ENCODE measurements at regions not wholly inside any gene's neighbourhood (a gene's known extent, or its start where the extent isn't known, plus 50 kb on each side); places are given as distances from the start of the nearest gene placed in this dataset.

GRCh38 chr3:181075098-181075497 lies 85.6 kb upstream of the DNAJC19 start:
- no peak for DNase-seq (ENCODE audit: low spot score)

GRCh38 chr3:181066143-181067087 lies 76.9 kb upstream of the DNAJC19 start:
- no peak for DNase-seq (ENCODE audit: low spot score)

- DNase-seq (ENCODE audit: low spot score) = no peak
These were observed 66.7 kb upstream of the DNAJC19 start for GRCh38 chr3:181056136-181056732.

GRCh38 chr3:181054538-181054937 lies 65.0 kb upstream of the DNAJC19 start:
- DNase-seq (ENCODE audit: low spot score) = no peak

- DNase-seq (ENCODE audit: low spot score) = no peak
These were observed 62.7 kb upstream of the DNAJC19 start for GRCh38 chr3:181052256-181052655.

GRCh38 chr3:181050738-181051137 lies 61.2 kb upstream of the DNAJC19 start:
- peak; percentile 39 for DNase-seq (ENCODE audit: low spot score)

GRCh38 chr3:181040030-181040429 lies 50.5 kb upstream of the DNAJC19 start:
- DNase-seq (ENCODE audit: low spot score) = no peak

Data from iPS-NIHi11 (cell line).